Body of pancreas (tissue), 4 donors: ENCODE measurements at regions not wholly inside any gene's neighbourhood (a gene's known extent, or its start where the extent isn't known, plus 50 kb on each side); places are given as distances from the start of the nearest gene placed in this dataset.

Experiments used
- ATAC-seq: fragments of 150-250 bp; one replicate; pipeline ENCODE4 v1.9.1; 2016
- DNase-seq, 4 donors: peaks; one replicate each; pipeline ENCODE4 v3.0.0-alpha.2; 2019
- H3K27ac ChIP-seq, 4 donors: fragments of 200-600 bp; sonication (generic); 1 replicate in 3 of 4; 2 replicates in 1 of 4; pipeline versions ENCODE4 v1.5.1 to v1.6.1; 2016 to 2019; ENCODE audit warnings: mild to moderate bottlenecking in 1 of 4, mixed read lengths in 1 of 4, moderate library complexity in 1 of 4
- H3K27me3 ChIP-seq, 2 donors: fragments of 200-600 bp; sonication (generic); one replicate each; pipeline ENCODE4 v1.6.0; 2016; ENCODE audit warnings: mild to moderate bottlenecking in 1 of 2
- H3K36me3 ChIP-seq, 2 donors: fragments of 200-600 bp; sonication (generic); replicated peaks in 1 of 2; 2 replicates each; pipeline ENCODE4 v1.5.1; 2016; ENCODE audit warnings: low read depth in 2 of 2; ENCODE audit not compliant: insufficient read depth in 1 of 2
- H3K4me1 ChIP-seq: fragments of 200-600 bp; sonication (generic); one replicate; pipeline ENCODE4 v1.6.0; 2016
- H3K4me3 ChIP-seq, 2 donors: fragments of 200-600 bp; sonication (generic); 1 replicate in 1 of 2; 2 replicates in 1 of 2; pipeline ENCODE4 v1.5.1; 2016 to 2019
- H3K9me3 ChIP-seq, 3 donors: fragments of 200-600 bp; sonication (generic); 1 replicate in 2 of 3; 2 replicates in 1 of 3; pipeline ENCODE4 v1.5.1; 2016
- POLR2A ChIP-seq, 3 donors: fragments of 450-650 bp; IDR thresholded peaks; one replicate each; pipeline ENCODE4 v1.6.1; 2016; ENCODE audit warnings: antibody characterized with exemption in 3 of 3, mild to moderate bottlenecking in 2 of 3
- WGBS, 2 donors: methylation state at CpG; one replicate each; pipeline ENCODE4 v1.1.5; 2017; 5-methylcytosine and 5-hydroxymethylcytosine counted together
- intact Hi-C: fragments of 100-400 bp; cut with DNase I; formaldehyde crosslinking; loops from one replicate; pipeline ENCODE4 v1.15.1; 2023
- TF ChIP-seq, protein P1 (sequence below), 7 experiments: fragments of 450-650 bp in 4 of 7; fragments of 200-600 bp in 3 of 7; sonication (generic) in 3 of 7; IDR thresholded peaks; one replicate each; pipeline ENCODE4 v1.5.1; 2016 to 2019; ENCODE audit warnings: antibody characterized with exemption in 7 of 7

DNA sequence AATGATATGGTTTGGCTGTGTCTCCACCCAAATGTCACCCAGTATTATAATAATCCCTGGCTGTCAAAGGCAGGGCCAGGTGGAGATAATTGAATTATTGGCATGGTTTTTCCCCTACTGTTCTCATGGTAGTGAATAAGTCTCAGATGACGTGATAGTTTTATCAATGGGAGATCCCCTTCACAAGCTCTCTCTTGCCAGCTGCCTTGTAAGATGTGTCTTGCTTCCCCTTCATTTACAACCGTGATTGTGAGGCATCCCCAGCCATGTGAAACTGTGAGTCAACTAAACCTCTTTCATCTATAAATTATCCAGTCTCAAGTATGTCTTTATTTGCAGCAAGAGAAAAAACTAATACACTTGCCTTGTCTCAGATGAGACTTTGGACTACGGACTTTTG is 907.3 kb upstream of the MANEA start:
- 44 to 53% methylated on average over 3 of the region's 3 CpGs for WGBS, 2 donors
- no peaks in the 10 kb centered on the region for H3K36me3 ChIP-seq
- H3K27ac ChIP-seq = no peak overlapping the region
- intact Hi-C loops = no loop called here
- no peaks in the 10 kb centered on the region for H3K4me1 ChIP-seq
- no peak for ATAC-seq
- no peaks in the 10 kb centered on the region for H3K9me3 ChIP-seq
- H3K27me3 ChIP-seq = no peaks in the 10 kb centered on the region
- no peak for DNase-seq
- TF ChIP-seq, protein P1, sequence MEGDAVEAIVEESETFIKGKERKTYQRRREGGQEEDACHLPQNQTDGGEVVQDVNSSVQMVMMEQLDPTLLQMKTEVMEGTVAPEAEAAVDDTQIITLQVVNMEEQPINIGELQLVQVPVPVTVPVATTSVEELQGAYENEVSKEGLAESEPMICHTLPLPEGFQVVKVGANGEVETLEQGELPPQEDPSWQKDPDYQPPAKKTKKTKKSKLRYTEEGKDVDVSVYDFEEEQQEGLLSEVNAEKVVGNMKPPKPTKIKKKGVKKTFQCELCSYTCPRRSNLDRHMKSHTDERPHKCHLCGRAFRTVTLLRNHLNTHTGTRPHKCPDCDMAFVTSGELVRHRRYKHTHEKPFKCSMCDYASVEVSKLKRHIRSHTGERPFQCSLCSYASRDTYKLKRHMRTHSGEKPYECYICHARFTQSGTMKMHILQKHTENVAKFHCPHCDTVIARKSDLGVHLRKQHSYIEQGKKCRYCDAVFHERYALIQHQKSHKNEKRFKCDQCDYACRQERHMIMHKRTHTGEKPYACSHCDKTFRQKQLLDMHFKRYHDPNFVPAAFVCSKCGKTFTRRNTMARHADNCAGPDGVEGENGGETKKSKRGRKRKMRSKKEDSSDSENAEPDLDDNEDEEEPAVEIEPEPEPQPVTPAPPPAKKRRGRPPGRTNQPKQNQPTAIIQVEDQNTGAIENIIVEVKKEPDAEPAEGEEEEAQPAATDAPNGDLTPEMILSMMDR (IDR thresholded peaks at IDR 0.05) = no peak
- TF ChIP-seq POLR2A (IDR thresholded peaks at IDR 0.05) = no peak
- H3K4me3 ChIP-seq = no peak overlapping the region

DNA sequence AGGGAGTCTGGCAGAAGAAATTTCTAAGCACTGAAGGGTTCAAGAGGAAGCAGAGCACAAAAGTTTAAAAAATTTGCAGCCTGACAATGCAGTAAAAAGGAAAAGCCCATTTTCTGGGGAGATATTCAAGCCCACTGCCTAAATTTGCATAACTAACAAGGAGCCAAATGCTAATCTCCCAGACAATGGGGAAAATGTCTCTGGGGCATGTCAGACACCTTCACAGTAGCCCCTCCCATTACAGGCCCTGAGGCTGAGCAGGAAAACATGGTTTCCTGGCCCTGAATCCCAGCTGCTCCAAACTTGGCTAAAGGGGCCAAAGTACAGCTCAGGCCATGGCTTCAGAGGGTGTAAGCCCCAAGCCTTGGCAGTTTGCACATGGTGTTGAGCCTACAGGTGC is 908.5 kb upstream of the MANEA start:
- H3K4me3 ChIP-seq = no peak overlapping the region
- no peaks in the 10 kb centered on the region for H3K4me1 ChIP-seq
- DNase-seq = no peak
- ATAC-seq = no peak
- intact Hi-C loops = no loop called here
- H3K27me3 ChIP-seq = no peaks in the 10 kb centered on the region
- H3K27ac ChIP-seq = no peak overlapping the region
- no peaks in the 10 kb centered on the region for H3K36me3 ChIP-seq
- TF ChIP-seq, protein P1 (IDR thresholded peaks at IDR 0.05) = no peak
- no peak for TF ChIP-seq POLR2A (IDR thresholded peaks at IDR 0.05)
- H3K9me3 ChIP-seq = no peaks in the 10 kb centered on the region

DNA sequence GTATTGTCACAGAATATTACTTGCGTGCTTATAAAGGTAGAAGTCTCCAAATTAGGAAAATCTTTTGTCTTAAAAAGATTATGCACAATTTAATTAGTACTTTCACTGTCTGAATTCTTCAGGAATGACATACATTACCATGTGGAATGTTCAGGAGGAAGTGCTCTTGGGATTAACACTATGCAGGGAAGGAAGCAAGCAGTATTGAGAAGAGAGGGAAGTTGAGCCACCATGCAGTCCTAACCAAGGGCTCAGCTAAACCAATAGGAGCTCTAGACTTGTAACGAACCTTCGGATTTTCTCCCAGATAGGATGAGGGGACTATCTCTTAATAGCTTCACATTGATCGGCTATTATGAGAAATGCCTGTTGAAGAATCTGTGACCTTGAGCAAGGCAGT is 918.4 kb upstream of the MANEA start:
- DNase-seq = no peak
- TF ChIP-seq POLR2A (IDR thresholded peaks at IDR 0.05) = no peak
- TF ChIP-seq, protein P1 (IDR thresholded peaks at IDR 0.05) = no peak
- WGBS, 2 donors = 37 to 57% methylated on average over 4 of the region's 4 CpGs
- H3K36me3 ChIP-seq = no peaks in the 10 kb centered on the region
- no peaks in the 10 kb centered on the region for H3K9me3 ChIP-seq
- no peaks in the 10 kb centered on the region for H3K27me3 ChIP-seq
- no peak overlapping the region for H3K4me3 ChIP-seq
- no peak overlapping the region for H3K27ac ChIP-seq
- no peaks in the 10 kb centered on the region for H3K4me1 ChIP-seq
- intact Hi-C loops = no loop called here
- ATAC-seq = no peak

DNA sequence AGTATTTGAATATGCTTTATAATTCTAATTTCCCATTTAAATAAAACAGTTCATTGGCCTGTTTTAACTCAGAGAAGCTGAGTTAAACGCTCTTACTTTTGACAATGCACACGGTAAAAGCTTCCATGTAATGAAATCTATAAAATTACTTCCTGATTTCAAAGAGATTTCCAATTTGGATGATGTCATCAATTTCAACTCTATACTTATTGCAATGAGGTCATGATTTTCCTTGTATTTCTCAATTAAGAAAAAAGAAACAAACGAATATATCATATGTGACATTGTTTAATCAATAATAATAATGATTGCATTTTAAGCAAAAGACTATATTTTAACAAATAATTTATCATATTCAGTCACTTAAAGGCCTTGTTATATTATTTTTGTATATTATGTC is 926.1 kb upstream of the MANEA start:
- DNase-seq (no peak), ATAC-seq (no peak)
- intact Hi-C loops = no loop called here
- no peak for TF ChIP-seq POLR2A (IDR thresholded peaks at IDR 0.05)
- TF ChIP-seq, protein P1 (IDR thresholded peaks at IDR 0.05) = no peak
- WGBS, 2 donors = 54 to 65% methylated on average over 3 of the region's 3 CpGs
- no peak overlapping the region for H3K4me3 ChIP-seq
- no peaks in the 10 kb centered on the region for H3K4me1 ChIP-seq
- no peaks in the 10 kb centered on the region for H3K9me3 ChIP-seq
- H3K27ac ChIP-seq = no peak overlapping the region
- H3K36me3 ChIP-seq = no peaks in the 10 kb centered on the region
- H3K27me3 ChIP-seq = no peaks in the 10 kb centered on the region

DNA sequence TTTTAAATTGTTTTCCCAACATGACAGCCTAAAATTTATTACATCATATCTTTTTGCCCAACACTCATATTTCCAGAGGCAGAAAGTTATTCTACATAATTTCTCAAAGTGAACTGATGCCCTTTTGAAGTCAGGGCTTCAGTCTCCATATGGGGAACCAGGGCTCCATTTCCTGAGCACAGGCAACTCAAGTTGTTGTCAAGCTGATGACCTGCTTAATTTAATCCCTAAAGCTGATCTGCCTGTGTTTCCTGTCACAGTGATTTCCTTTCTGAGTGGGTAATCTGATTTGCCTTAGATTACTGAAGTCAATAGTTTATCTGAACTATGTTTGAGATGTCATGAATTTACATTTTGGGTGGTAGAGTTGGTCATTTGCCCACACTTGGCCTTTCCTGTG is 932.1 kb upstream of the MANEA start:
- TF ChIP-seq, protein P1 (IDR thresholded peaks at IDR 0.05) = no peak
- no peak for TF ChIP-seq POLR2A (IDR thresholded peaks at IDR 0.05)
- no peak overlapping the region for H3K4me3 ChIP-seq
- no peaks in the 10 kb centered on the region for H3K36me3 ChIP-seq

More for the DNA sequence above, 932.1 kb upstream of the MANEA start:
- H3K27ac ChIP-seq = no peak overlapping the region
- H3K4me1 ChIP-seq = no peaks in the 10 kb centered on the region
- ATAC-seq (no peak), DNase-seq (no peak)
- no peaks in the 10 kb centered on the region for H3K9me3 ChIP-seq
- H3K27me3 ChIP-seq = no peaks in the 10 kb centered on the region
- intact Hi-C loops = no loop called here
